PFSK-1 (cell line): ENCODE measurements at regions not wholly inside any gene's neighbourhood (a gene's known extent, or its start where the extent isn't known, plus 50 kb on each side); places are given as distances from the start of the nearest gene placed in this dataset.

ENCODE experiments used
- FOXP2 ChIP-seq: optimal IDR thresholded peaks from 2 replicates; pipeline ENCODE3; 2011; ENCODE audit warnings: borderline replicate concordance, control low read depth, inconsistent platforms; ENCODE audit not compliant: insufficient read depth; ENCODE audit errors: extremely low read length, extremely low read depth
- POLR2AphosphoS5 ChIP-seq: IDR thresholded peaks from 2 replicates; pipeline ENCODE4 v1.6.1; 2012; ENCODE audit warnings: low read depth, mild to moderate bottlenecking, control low read depth, low read length, moderate library complexity
- REST ChIP-seq, 2 experiments: IDR thresholded peaks; 2 replicates each; pipeline versions ENCODE4 v1.6.1 to v1.8.0; 2011 to 2012; ENCODE audit warnings: low read depth in 2 of 2, low read length in 2 of 2, control low read depth in 1 of 2, inconsistent platforms in 1 of 2, mild to moderate bottlenecking in 1 of 2, moderate library complexity in 1 of 2; ENCODE audit not compliant: insufficient read depth in 1 of 2
- SIN3A ChIP-seq: IDR thresholded peaks from 2 replicates; pipeline ENCODE4 v1.6.1; 2012; ENCODE audit warnings: mild to moderate bottlenecking, low read length, moderate library complexity, borderline replicate concordance; ENCODE audit not compliant: insufficient read depth
- TAF1 ChIP-seq: IDR thresholded peaks from 2 replicates; pipeline ENCODE4 v1.6.1; 2012; ENCODE audit warnings: low read length, control low read depth, borderline replicate concordance; ENCODE audit not compliant: insufficient read depth

GRCh38 chr13:81458170-81458569 is 1117.2 kb upstream of the SPRY2 start:
- TF ChIP-seq POLR2AphosphoS5 (no peak), REST (IDR thresholded peaks at IDR 0.05; ENCODE audit: insufficient read depth in 1 of 2, low read depth in 2 of 2, low read length in 2 of 2) (no peak), SIN3A (no peak), FOXP2 (no peak), TAF1 (no peak)

DNA sequence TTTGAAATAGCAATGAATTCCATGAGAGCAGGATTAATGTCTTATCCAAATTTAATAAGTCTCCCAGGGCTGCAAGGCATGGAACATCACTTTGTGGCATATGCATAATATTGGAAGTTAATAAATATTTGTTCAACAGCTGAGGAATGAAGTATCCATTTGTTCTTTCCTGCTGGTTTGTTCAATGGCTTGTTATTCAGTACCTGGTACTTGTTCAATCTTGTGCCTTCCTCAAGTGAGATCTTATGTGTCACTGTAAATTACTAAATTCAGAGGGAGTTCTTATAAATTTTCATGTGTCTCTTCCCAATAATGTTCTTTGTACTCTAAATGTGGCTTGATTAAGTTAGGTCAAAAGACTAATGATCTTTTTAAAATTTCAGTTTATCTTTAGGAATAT is 1105.5 kb upstream of the SPRY2 start:
- TF ChIP-seq TAF1, result no peak
- TF ChIP-seq POLR2AphosphoS5, result no peak
- TF ChIP-seq REST (IDR thresholded peaks at IDR 0.05; ENCODE audit: insufficient read depth in 1 of 2, low read depth in 2 of 2, low read length in 2 of 2), result no peak
- TF ChIP-seq SIN3A, result no peak
- TF ChIP-seq FOXP2, result no peak

GRCh38 chr13:81442904-81443303 is 1102.0 kb upstream of the SPRY2 start:
- no peak for TF ChIP-seq SIN3A
- no peak for TF ChIP-seq REST (IDR thresholded peaks at IDR 0.05; ENCODE audit: insufficient read depth in 1 of 2, low read depth in 2 of 2, low read length in 2 of 2)
- no peak for TF ChIP-seq TAF1
- TF ChIP-seq POLR2AphosphoS5, result no peak
- no peak for TF ChIP-seq FOXP2

GRCh38 chr13:81425286-81425685 is 1084.4 kb upstream of the SPRY2 start:
- no peak for TF ChIP-seq POLR2AphosphoS5
- TF ChIP-seq TAF1, result no peak
- no peak for TF ChIP-seq REST (IDR thresholded peaks at IDR 0.05; ENCODE audit: insufficient read depth in 1 of 2, low read depth in 2 of 2, low read length in 2 of 2)
- no peak for TF ChIP-seq SIN3A
- no peak for TF ChIP-seq FOXP2

- no peak for TF ChIP-seq REST (IDR thresholded peaks at IDR 0.05; ENCODE audit: insufficient read depth in 1 of 2, low read depth in 2 of 2, low read length in 2 of 2)
- no peak for TF ChIP-seq SIN3A
- no peak for TF ChIP-seq FOXP2
These were observed 1068.4 kb upstream of the SPRY2 start for GRCh38 chr13:81409284-81409683.
